DOHH2 (cell line): ENCODE measurements at regions not wholly inside any gene's neighbourhood (a gene's known extent, or its start where the extent isn't known, plus 50 kb on each side); places are given as distances from the start of the nearest gene placed in this dataset.

ENCODE experiments used
- CTCF ChIP-seq: fragments of 200-600 bp; sonication (generic); IDR thresholded peaks from one replicate; pipeline ENCODE4 v1.5.1; 2014; ENCODE audit warnings: antibody characterized with exemption, mild to moderate bottlenecking, low read depth, low read length; ENCODE audit not compliant: poor library complexity, severe bottlenecking
- EZH2phosphoT487 ChIP-seq: fragments of 200-600 bp; sonication (generic); IDR thresholded peaks from 2 replicates; pipeline ENCODE4 v1.6.1; 2017; ENCODE audit warnings: borderline replicate concordance, mild to moderate bottlenecking, antibody characterized with exemption, low read length, moderate library complexity, mixed read lengths

GRCh38 chr13:107057028-107057631, 489.2 kb upstream of the ARGLU1 start:
- no peak for TF ChIP-seq CTCF
- no peak for TF ChIP-seq EZH2phosphoT487
